HG03175 (cell line): ENCODE measurements at regions not wholly inside any gene's neighbourhood (a gene's known extent, or its start where the extent isn't known, plus 50 kb on each side); places are given as distances from the start of the nearest gene placed in this dataset.
"Not testable (repeated sequence)": the region's sequence is repeated elsewhere in the genome, so short reads cannot be mapped to it uniquely, and the experiment has no call there.

Source experiments
- ATAC-seq: cut with Tn5 transposase; IDR thresholded peaks from one replicate; pipeline ENCODE4 v1.9.1; 2021; ENCODE audit warnings: mild to moderate bottlenecking, moderate library complexity; ENCODE audit not compliant: unreplicated experiment

DNA sequence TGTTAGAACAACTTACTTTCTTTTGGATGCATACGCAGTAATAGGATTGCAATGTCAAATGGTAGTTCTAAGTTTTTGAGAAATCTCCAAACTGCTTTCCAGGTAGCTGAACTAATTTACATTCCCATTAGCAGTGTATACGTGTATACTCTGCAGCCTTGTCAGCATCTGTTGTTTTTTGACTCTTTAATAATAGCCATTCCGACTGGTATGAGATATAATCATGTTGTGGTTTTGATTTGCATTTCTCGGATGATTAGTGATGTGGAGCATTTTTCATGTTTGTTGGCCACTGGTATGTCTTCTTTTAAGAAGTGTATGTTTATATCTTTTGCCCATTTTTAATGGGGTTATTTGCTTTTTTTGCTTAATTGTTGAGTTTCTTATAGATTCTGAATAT, 76.9 kb upstream of the HNRNPA1L2 start:
- peak; percentile 71 for ATAC-seq

DNA sequence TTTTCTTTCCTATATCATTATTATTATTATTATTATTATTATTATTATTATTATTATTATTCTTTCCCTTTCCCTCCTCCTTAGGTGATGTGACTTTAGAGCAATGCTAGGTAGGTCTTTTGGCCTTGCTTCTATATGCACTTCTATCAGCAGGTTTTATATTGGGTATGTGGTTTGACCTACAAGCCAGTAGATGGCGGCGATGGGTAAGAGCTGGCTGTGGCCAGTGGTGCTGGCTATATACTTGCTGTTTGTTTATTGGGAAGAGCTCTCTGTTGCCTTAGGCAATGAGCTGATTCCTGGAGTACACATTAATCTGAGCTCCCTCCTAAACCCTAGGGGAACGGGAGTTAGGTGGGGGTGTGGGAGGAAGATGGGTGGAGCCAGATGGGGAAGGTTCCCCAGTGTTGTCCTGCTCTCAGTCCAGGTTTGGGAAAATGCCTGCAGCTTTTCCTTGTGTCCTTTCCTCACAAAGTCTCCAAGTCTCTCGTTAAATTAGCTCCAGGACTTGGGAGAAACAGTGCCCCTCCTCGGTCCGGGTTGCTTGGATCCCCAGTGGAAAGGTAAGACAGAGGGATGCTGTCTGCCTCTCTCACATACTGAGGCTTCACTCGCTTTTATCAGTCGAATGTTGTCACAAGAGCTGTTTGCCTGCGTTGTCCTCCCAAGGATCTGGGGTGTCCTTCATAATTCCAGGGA, 72.2 kb upstream of the HNRNPA1L2 start:
- peak; percentile 87 for ATAC-seq

DNA sequence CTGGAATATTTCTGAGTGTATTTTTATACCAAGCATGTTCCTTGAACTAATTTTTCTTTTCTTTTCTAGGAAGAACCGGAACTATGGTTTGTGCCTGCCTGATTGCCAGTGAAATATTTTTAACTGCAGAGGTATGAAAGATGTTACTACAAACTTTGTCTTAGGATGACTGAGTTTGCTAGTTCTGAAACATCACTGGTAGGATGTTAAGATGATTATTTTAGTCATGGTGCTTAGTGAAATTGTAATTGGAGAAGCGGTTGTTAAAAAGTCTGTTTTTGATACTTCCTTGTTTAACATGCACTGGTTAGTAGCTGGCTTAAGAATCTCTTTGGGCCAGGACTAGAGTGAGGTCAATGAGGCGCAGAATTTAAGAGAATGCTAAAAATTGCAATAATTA, 71.1 kb upstream of the HNRNPA1L2 start:
- ATAC-seq, result not testable (repeated sequence)

DNA sequence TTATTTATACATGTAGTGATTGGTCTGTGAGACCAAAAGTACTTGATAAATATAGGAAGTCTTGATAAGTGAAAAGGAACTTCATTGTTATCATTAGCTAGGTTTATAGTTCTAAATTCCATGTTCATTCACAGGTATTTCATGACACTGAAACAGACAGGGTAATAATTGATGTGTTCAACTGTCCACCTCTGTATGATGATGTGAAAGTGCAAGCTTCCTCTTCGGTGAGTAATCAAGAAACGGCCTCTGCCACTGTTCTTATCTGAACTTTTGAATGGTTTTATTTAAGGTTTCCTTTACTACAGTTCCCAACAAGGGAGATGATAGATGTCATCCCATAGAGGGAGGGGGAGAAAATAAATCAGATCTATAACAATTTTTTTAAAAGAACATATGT, 59.3 kb upstream of the HNRNPA1L2 start:
- peak; percentile 97 for ATAC-seq
